Mammary epithelial cell (primary cell): ENCODE measurements at regions not wholly inside any gene's neighbourhood (a gene's known extent, or its start where the extent isn't known, plus 50 kb on each side); places are given as distances from the start of the nearest gene placed in this dataset.

ENCODE experiments used
- CTCF ChIP-seq, 2 donors: IDR thresholded peaks in 1 of 2; conservative IDR thresholded peaks in 1 of 2; 2 replicates each; pipeline ENCODE4 v1.5.1; 2011 to 2012; ENCODE audit warnings: inconsistent platforms in 2 of 2, low read length in 2 of 2, mild to moderate bottlenecking in 2 of 2, control low read depth in 1 of 2, low read depth in 1 of 2; ENCODE audit not compliant: insufficient read depth in 1 of 2; ENCODE audit errors: extremely low read depth in 1 of 2
- EZH2 ChIP-seq: IDR thresholded peaks from 2 replicates; pipeline ENCODE4 v1.6.1; 2012; ENCODE audit warnings: low read length, inconsistent platforms, borderline replicate concordance

- TF ChIP-seq CTCF (conservative IDR thresholded peaks at IDR 0.05 in 1 of 2, IDR thresholded peaks at IDR 0.05 in 1 of 2; ENCODE audit: extremely low read depth in 1 of 2, insufficient read depth in 1 of 2, low read depth in 1 of 2, low read length in 2 of 2) (no peak), EZH2 (no peak)
Measured at GRCh38 chr16:64317601-64318000, 804.3 kb downstream of the CDH11 start.
